ENCODE measurements at regions not wholly inside any gene's neighbourhood (a gene's known extent, or its start where the extent isn't known, plus 50 kb on each side); places are given as distances from the start of the nearest gene placed in this dataset.

- DNase-seq = no peak
- TF ChIP-seq CTCF (IDR thresholded peaks at IDR 0.05; ENCODE audit: low read depth, low read length) = no peak
- no peaks in the 10 kb centered on the region for H3K9me3 ChIP-seq
- peaks cover 6% of the 10 kb centered on the region for H3K4me1 ChIP-seq
- H3K36me3 ChIP-seq = no peaks in the 10 kb centered on the region
- H3K4me3 ChIP-seq (ENCODE audit: low read depth, low read length) = no peak overlapping the region
- H3K27me3 ChIP-seq = no peaks in the 10 kb centered on the region
Measured at GRCh38 chr1:201608635-201609395, 69.9 kb downstream of the NAV1 start.

GRCh38 chr1:201609661-201610318, 70.9 kb downstream of the NAV1 start:
- Histone ChIP-seq H3K9me3 (no peaks in the 10 kb centered on the region), H3K4me3 (ENCODE audit: low read depth, low read length) (no peak overlapping the region), H3K4me1 (peaks cover 6% of the 10 kb centered on the region), H3K27me3 (no peaks in the 10 kb centered on the region), H3K36me3 (no peaks in the 10 kb centered on the region)
- TF ChIP-seq CTCF (IDR thresholded peaks at IDR 0.05; ENCODE audit: low read depth, low read length) = no peak
- DNase-seq = no peak

GRCh38 chr1:201610858-201611257, 71.9 kb downstream of the NAV1 start:
- H3K36me3 ChIP-seq = no peaks in the 10 kb centered on the region
- DNase-seq = no peak
- H3K4me1 ChIP-seq = no peaks in the 10 kb centered on the region; the same call in 1 of the 2 replicates
- H3K27me3 ChIP-seq = no peaks in the 10 kb centered on the region
- H3K9me3 ChIP-seq = no peaks in the 10 kb centered on the region
- H3K4me3 ChIP-seq (ENCODE audit: low read depth, low read length) = no peak overlapping the region
- no peak for TF ChIP-seq CTCF (IDR thresholded peaks at IDR 0.05; ENCODE audit: low read depth, low read length)

- Histone ChIP-seq H3K36me3 (no peaks in the 10 kb centered on the region), H3K4me3 (ENCODE audit: low read depth, low read length) (no peak overlapping the region), H3K27me3 (no peaks in the 10 kb centered on the region), H3K4me1 (no peaks in the 10 kb centered on the region; the same call in 1 of the 2 replicates), H3K9me3 (no peaks in the 10 kb centered on the region)
- TF ChIP-seq CTCF (IDR thresholded peaks at IDR 0.05; ENCODE audit: low read depth, low read length) = no peak
- DNase-seq = no peak
Measured at GRCh38 chr1:201612645-201613044, 73.7 kb downstream of the NAV1 start.

GRCh38 chr1:201614262-201615015, 75.5 kb downstream of the NAV1 start:
- H3K36me3 ChIP-seq = no peaks in the 10 kb centered on the region
- no peaks in the 10 kb centered on the region; the same call in 1 of the 2 replicates for H3K4me1 ChIP-seq
- H3K27me3 ChIP-seq = no peaks in the 10 kb centered on the region
- DNase-seq = no peak
- H3K4me3 ChIP-seq (ENCODE audit: low read depth, low read length) = no peak overlapping the region
- TF ChIP-seq CTCF (IDR thresholded peaks at IDR 0.05; ENCODE audit: low read depth, low read length) = no peak
- H3K9me3 ChIP-seq = no peaks in the 10 kb centered on the region
